NCI-H510A treated with DMSO at 0.1 percent for 48 hours (cell line): ENCODE measurements at regions not wholly inside any gene's neighbourhood (a gene's known extent, or its start where the extent isn't known, plus 50 kb on each side); places are given as distances from the start of the nearest gene placed in this dataset.
A peak's percentile ranks its signal among the peaks of the same experiment; 100 is the strongest.
"Not testable (repeated sequence)": the region's sequence is repeated elsewhere in the genome, so short reads cannot be mapped to it uniquely, and the experiment has no call there.

Source experiments
- DNase-seq: peaks from one replicate; lab custom pipeline; 2025; lab: John Stamatoyannopoulos, UW

DNA sequence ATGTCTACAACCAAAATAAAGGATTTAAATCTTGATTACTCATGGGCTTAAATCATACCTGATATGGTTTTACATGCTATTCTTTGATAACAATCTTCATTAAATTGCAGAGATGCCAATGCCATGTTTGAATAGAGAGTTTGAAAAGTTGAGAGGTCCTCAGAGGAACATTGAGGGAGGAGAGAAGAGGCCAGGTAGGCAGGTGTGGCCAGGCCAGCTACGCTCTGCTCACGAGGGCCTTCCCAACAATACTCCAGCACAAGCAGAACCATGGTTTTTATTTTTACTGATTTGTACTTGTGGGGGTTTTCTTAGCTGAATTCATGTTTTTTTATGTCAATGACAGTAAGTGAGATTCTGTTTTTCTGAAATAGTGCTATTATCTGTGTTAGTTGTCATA lies 158.1 kb upstream of the RFC3 start:
- DNase-seq = no peak

- DNase-seq = no peak
Measured at GRCh38 chr13:33662392-33662791, 155.6 kb upstream of the RFC3 start.

DNA sequence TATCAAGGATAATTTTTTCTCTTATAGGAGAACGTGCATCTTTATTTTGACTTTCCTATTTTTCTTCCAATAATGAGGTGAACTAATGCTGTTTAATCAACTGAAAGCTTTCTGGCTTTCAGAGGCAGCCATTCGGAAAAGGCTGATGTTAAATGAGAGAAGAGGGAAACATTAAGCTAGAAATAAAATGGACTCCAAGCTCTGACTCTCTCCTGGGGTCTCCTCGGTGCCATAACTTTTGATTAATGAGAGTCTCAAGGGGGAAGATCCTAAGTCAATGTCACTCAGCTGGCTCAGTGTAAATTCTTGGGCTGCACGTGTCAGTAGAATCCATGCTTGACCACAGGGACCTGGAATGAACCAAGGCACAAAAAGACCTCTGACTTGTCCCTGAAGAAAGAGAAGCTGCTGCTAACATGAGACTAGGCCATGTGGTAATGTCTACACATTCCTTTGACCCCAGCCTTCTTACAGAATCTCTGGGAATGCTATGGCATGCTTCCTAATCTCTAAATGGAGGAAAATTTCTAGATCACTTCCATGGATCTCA lies 152.2 kb upstream of the RFC3 start:
- no peak for DNase-seq

- no peak for DNase-seq
Measured at GRCh38 chr13:33671560-33671959, 146.4 kb upstream of the RFC3 start.

DNA sequence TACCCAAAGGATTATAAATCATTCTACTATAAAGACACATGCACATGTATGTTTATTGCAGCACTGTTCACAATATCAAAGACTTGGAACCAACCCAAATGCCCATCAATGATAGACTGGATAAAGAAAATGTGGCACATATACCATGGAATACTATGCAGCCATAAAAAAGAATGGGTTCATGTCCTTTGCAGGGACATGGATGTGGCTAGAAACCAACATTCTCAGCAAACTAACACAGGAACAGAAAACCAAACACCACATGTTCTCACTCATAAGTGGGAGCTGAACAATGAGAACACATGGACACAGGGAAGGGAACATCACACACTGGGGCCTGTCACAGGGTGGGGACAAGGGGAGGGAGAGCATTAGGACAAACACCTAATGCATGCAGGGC lies 145.9 kb upstream of the RFC3 start:
- not testable (repeated sequence) for DNase-seq

- DNase-seq = peak; percentile 13
Measured at GRCh38 chr13:33676045-33676989, 141.6 kb upstream of the RFC3 start.

- DNase-seq = peak; percentile 16
Measured at GRCh38 chr13:33677215-33677614, 140.7 kb upstream of the RFC3 start.

- DNase-seq = no peak
Measured at GRCh38 chr13:33678084-33678483, 139.9 kb upstream of the RFC3 start.

DNA sequence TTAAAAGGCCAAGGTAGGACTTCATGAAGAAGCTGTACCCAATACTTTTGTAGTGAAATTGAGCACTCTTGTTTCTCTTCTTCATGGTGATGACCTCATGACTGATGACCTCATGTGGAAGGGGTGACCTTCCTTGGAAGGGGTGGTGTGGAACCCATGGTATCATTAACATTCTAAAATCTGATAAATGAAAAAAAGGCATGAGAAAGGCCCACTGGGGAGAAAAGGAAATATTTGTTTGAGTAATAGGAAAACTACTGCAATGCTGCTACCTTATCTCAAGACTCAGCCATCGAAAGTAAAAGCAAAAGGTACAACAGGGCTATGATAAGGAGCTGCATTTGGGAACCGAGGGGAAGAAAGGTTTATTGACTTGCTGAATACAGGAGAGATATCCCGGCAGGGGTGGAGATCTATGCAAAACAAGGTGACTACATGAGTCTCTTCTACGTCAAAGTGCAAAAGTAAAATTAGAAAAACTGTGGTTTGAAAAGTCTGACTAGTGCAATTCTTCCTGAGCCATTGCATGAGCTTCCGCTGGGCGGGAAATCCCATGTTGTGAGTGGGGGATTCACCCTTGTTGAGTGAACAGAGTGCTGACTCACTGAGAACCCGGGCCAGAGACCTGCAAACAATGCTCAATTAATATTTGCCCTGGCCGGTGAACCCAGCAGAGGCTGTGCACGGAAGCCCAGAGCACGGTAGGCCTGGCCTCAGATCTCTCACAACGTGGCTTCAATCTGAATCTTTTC lies 138.9 kb upstream of the RFC3 start:
- DNase-seq = peak; percentile 8

DNA sequence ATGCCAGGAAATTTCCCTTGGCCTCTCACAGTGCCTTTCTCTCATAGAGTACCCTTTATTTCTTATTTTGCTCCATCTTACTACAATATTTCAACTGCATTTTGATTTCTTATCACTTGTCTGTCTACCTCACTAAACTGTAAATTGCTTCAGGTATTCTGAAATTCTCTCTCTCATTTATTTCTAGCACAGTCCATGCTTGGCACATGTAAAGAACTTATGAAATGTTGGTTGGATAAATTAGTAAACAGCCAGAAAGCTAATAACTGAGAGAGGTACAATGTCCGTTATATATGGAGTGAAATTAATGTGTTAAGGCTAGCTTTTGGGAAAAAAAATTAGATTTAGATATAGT lies 138.3 kb upstream of the RFC3 start:
- DNase-seq = no peak

GRCh38 chr13:33682020-33682564 lies 135.9 kb upstream of the RFC3 start:
- no peak for DNase-seq

- DNase-seq = not testable (repeated sequence)
Measured at GRCh38 chr13:33682646-33683045, 135.3 kb upstream of the RFC3 start.

DNA sequence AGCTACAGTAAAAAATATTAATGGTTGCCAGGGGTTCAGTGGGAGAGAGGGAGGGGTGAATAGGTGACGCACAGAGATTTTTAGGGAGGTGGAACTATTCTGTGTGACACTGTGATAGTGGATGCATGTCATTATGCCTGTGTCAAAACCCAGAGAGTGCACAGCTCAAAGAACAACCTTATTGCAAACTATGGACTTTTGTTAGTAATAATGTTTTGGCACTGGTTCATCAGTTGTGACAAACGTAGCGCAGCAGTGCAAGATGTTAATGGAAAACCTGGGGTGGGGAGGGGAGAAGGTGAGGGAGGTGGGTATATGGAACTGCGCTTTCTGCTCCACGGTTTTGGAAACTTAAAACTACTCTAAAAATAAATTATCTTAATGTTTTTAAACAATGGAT lies 134.6 kb upstream of the RFC3 start:
- DNase-seq = no peak

DNA sequence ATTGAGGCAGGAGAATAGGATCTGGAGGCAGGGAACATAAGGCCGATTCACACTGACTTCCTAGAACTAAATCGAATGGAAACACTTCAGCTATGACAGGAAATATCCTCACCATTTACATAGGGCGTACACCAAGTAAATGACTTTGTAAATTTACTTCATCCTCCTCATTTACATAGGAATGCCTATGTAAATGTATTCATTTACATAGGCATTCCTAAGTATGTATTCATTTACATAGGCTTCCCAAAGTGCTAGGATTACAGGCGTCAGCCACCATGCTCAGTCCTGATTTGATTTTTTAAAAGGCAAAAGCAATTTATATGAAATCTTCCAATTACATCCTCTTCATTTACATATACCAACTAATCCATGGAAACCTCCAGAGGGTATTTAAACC lies 133.1 kb upstream of the RFC3 start:
- DNase-seq = no peak

DNA sequence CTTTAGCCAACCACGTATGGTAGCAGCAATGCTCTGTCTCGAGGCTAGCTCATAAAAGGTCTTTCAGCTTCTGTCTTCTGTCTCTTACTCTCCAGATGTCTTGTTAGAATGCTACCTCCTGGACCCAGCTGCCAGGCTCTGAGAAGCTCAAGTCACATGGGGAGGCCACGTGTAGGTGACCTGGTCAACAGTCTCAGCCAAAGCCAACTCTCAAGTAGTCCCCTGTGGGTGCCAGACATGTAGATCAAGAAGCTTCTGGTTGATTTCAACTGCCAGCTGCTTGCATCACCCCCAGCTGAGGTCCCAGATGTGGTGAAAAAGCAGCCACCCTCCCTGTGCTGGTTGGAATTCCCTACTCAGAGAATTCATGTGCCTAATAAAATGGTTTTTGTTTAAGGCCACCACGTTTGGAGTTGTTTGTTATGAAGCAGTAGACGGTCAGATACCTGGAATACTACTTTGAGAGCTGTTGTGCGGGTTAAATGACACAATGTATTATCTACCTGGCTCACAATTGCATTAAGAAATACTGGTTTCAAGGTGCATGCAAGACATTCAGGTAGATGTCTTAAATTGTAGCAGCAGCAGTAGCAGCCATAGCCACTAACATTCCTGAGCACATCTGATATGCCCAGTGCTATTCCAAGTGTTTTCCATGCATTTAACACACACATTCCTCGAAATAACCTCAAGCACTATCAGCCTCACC lies 131.0 kb upstream of the RFC3 start:
- DNase-seq = no peak

- no peak for DNase-seq
Measured at GRCh38 chr13:33690354-33690753, 127.6 kb upstream of the RFC3 start.

- DNase-seq = no peak
Measured at GRCh38 chr13:33691980-33692379, 126.0 kb upstream of the RFC3 start.

DNA sequence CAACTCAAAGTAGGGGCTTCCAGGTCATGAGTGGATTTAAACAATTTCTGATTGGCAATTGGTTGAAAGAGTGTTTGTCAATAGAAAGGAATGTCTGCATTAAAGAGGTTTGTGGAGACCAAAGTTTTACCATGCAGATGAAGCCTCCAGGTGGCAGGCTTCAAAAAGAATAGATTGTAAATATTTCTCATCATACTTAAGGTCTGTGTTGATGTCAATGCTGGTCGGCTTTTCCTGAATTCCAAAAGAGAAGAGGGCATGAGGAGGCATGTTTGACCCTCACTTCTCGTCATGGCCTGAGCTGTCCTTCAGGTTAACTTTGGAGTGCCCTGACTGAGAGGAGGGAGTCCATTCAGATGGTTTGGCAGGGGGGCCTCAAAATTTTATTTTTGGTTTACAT lies 125.4 kb upstream of the RFC3 start:
- DNase-seq = no peak

DNA sequence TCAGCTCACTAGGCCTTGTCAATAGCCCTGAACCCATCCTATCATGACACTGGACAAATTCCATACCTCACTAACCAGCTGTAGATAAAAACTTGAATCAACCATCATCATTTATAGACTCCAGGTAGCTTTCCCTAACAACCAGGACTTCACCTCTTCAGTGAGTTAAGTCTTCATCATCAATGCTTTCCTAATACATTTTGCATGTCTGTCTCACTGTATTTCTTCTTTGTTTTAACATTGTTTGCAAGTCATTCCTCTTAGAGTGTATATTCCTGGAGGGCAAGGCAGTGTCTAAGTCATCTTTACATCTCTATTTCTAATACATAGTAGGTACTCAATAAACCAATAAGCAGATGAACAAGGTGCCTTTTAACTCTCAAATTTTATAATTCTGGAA lies 123.4 kb upstream of the RFC3 start:
- no peak for DNase-seq

DNA sequence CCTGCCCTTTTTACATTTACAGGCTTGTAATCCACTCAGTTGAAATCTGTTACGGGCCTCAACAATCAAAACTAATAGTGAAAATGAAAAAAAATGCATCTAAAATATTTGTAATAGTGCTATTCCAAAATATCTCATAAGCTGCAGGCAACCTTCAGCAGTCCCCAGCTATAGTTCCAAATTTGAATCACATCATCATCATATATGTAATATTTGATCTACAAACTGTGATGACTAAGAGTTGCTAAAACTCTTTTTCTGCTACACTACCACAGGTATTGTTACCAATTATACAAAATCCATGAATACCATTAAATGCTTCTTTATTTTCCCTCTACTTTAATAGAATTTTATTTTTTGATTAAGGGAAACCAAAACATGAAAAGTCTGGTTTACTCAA lies 121.4 kb upstream of the RFC3 start:
- no peak for DNase-seq

GRCh38 chr13:33697926-33698325 lies 120.0 kb upstream of the RFC3 start:
- DNase-seq = no peak

DNA sequence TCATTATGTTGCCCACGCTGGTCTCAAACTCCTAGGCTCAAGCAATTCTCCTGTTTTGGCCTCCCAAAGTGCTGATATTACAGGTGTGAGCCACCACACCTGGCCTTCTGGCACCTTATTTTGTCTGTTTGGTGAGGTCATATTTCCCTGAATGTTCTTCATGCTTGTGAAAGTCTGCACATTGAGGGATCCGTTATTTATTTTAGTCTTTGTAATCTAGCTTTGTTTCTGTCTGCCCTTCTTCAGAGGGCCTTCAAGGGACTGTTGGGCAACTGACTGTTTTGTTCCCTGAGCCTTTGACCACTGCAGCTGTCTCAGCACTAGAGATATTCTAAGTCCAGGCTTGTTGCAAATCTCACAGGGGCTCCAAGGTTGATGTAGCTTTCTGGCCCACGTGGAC lies 110.5 kb upstream of the RFC3 start:
- no peak for DNase-seq
